HG03565 (cell line): ENCODE measurements at regions not wholly inside any gene's neighbourhood (a gene's known extent, or its start where the extent isn't known, plus 50 kb on each side); places are given as distances from the start of the nearest gene placed in this dataset.
A peak's percentile ranks its signal among the peaks of the same experiment; 100 is the strongest.

Source experiments
- ATAC-seq: cut with Tn5 transposase; IDR thresholded peaks from one replicate; pipeline ENCODE4 v1.9.1; 2021; ENCODE audit warnings: mild to moderate bottlenecking, moderate library complexity; ENCODE audit not compliant: unreplicated experiment

GRCh38 chr11:23542189-23542588, 681.9 kb upstream of the CCDC179 start:
- no peak for ATAC-seq

DNA sequence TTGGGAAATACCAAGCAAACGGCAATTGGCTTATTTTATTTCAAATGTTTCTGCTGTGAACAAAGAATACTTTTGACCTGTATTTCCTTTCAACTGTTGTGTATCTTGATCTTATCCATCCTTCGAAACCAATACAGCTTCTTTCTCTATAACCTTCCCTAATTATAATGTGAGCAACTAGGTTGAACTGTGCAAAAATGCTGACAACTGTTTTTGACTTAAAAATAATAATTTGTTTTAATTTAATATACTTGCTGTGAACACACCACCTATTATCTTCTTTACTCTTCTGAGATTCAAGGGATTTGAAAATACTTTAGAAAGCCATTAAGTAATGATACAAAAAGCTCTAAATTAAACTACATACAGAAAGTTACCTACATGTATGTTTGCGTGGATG, 682.5 kb upstream of the CCDC179 start:
- ATAC-seq, result no peak

GRCh38 chr11:23543651-23544222, 683.5 kb upstream of the CCDC179 start:
- no peak for ATAC-seq

GRCh38 chr11:23551706-23552105, 691.4 kb upstream of the CCDC179 start:
- no peak for ATAC-seq

DNA sequence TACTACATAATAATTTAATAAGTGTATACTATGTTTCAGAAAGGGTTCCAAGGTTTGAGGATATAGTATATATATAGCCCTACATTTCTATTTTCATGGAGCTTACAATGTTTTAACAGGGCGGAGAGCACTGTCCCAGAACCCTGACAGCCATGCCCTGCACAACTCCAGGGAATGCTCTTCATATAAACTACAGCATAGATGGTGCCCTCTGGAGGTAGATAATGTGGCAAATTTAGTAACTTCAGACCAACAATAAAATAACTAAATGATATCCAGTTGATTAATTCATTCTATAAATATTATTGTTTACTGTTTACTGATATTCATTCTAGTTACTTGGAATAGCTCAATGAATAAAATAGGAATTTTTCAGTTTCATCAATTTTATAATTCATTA, 693.7 kb upstream of the CCDC179 start:
- no peak for ATAC-seq

DNA sequence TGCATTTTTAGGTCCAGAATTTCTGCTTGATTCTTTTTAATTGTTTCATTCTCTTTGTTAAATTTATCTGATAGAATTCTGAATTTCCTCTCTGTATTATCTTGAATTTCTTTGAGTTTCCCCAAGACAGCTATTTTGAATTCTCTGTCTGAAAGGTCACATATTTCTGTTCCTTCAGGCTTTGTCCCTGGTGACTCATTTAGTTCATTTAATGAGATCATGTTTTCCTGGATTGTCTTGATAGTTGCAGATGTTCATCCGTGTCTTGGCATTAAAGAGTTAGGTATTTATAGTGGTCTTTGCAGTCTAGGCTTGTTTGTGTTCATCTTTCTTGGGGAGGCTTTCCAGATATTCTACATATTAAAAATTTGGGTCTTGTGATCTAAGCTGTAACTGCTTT, 694.8 kb upstream of the CCDC179 start:
- ATAC-seq, result no peak

DNA sequence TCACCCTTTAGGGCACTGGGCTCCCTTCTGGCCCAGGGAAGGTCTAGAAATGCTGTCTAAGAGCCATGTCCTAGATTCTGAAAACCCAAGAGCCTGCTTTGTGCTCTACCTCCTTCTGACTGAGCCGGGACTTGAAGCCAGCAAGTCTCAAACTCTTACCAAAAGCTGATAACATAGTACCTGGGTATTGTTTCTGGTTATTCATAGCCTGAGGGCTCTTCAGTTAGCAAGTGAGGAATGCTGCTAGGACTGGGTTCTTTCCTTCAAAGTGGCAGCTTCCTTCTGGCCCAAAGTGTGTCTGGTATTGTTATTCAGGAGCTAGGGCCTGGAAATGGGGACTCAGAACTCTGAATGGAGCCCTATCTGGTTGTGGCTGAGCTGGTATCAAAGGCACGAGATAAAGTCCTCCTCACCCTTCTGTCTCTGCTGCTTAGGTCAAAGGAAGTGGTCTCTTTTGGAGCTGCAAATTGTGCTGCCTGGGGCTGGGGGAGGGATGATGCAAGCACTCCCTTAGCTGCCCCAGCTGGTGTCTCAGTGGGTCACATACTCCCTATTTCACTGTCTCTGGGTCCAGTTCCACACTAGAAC, 696.0 kb upstream of the CCDC179 start:
- no peak for ATAC-seq

GRCh38 chr11:23563591-23563990, 703.3 kb upstream of the CCDC179 start:
- ATAC-seq, result no peak

GRCh38 chr11:23564370-23564769, 704.1 kb upstream of the CCDC179 start:
- no peak for ATAC-seq

DNA sequence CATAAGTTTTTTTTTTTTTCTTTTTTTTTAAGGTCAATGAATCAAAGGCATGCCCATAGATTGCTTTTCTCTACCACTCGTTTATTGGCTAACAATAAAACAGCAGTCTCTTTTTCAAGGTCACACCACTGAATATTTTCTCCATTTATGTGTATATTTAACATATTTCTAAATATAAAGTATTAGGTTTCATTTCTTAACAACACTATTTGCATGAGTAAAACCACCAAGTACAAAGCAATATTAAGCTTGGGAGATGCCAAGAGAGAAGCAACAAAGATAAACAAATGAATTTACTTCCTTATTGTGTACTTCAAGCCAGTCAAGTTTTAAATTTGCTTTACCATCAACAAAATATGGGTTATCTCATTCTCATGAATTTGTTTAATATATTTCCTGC, 708.9 kb upstream of the CCDC179 start:
- ATAC-seq, result peak; percentile 26

DNA sequence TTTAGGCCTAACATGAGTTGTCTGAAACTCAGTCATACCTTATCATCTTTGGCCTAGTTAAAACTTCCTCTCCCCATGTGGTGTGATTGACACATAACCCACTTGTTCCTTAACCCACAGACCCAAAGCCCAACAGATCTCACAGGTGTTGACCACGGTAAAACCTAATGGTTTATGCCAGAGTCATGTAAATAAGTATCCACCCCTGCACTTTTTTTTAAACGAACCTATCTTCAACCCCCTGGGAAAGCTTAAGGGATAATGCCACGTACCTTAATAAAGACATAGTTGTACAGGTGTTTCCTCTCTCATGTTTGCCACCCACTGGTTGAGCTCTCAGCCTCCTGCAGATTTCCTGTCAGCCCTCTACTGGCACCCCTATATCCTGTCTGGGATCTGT, 709.3 kb upstream of the CCDC179 start:
- peak; percentile 64 for ATAC-seq

DNA sequence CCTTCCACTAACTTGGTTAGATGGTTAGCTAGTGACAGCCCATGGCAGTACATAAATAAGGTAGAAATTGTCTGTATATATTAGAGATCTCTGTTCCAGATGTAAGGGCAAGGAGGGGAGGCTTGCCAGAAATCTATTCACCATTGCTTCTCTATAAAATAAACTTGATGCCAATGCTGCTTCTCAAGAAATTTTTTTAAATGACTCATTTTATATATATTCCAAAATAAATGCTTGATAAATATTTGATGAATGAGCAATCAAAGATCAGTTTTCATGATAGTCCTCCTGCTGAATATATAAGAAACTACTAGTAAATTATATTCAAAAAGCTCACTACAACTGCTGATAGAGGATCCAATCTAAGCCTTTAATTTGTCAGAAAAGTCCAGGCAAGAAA, 710.6 kb upstream of the CCDC179 start:
- no peak for ATAC-seq

DNA sequence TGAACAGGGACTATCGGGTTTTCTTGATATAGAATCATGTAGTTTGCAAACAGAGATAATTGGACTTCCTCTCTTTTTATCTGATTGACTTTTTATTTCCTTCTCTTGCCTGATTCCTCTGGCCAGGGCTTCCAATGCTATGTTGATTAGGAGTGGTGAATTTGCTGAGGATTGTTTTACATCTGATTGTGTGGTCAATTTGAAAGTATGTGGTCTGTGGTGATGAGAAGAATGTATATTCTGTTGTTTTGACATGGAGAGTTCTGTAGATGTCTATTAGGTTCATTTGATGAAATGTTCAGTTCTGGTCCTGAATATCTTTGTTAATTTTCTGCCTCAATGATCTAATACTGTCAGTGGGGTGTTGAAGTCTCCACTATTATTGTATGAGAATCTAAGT, 713.2 kb upstream of the CCDC179 start:
- no peak for ATAC-seq

GRCh38 chr11:23574149-23574548, 713.9 kb upstream of the CCDC179 start:
- ATAC-seq, result no peak

- no peak for ATAC-seq
Observed at GRCh38 chr11:23577296-23577695, 717.0 kb upstream of the CCDC179 start.

DNA sequence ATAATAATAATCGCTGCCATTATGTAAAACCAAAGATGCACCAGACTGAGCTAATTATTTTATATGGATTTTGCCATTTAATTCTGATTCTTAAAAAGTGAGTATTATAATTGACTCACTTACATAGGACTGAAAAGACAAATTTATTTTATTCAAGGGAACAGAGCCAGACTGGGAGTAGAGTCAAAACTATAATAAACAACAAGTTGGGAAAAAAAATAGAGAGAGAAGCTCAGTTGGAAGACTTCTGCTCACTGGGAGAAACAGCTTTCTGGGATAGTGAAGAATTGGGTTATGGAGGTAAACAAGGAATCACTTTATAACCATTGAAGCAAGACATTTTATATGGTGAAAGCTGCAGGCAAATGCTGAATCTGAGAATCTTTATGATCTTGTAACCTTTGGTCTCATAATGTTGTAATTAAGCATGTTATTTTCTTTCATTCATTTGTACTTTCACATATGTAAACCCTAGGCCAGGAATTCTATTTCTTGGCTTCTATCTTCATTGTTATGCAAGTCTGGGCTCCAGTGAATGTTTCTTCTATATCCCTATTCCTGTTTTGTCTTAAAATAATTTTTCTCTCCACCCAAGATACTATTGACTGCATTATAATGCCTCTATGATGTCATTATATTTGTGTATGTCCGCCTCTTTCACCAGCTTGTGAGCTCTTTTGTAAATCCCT, 725.3 kb upstream of the CCDC179 start:
- no peak for ATAC-seq

GRCh38 chr11:23586173-23586572, 725.9 kb upstream of the CCDC179 start:
- ATAC-seq, result no peak

- no peak for ATAC-seq
Observed at GRCh38 chr11:23590596-23591308, 730.5 kb upstream of the CCDC179 start.

DNA sequence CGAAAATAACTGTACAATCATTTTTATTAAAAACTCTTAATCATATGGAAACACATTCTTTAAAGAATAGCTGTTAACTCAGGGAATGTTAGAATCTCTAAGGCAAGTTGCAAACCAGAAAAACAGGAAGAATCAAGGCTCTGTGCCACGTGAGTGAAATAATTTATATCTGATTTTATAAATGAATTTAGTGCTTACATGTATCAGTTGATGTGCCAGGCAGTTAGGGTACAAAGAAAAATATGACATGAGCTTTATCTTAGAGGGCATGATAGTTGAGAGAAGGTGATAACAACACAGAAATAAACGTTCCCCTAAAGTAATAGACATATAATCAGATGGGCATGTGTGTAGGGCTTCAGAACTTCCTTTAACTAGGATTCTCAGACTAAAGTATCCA, 734.5 kb upstream of the CCDC179 start:
- ATAC-seq, result no peak

DNA sequence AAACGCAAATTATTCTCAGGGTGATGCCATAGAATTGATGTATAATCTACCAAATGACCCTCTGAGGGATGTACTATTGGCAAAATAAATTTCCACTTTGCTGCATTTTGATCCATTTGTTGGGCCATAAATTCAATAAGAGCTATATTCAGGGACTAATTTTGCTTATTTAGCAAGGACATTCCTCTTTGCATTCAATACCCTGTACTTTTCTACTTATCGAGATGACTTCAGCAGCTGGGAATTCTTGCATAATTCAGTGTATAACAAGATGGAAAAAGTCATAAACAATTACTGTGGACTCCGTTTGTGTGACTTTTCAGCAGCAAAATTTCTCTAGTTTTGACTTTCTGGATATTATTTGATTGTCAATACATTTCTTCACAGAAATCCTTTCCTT, 744.7 kb upstream of the CCDC179 start:
- ATAC-seq, result no peak

- no peak for ATAC-seq
Observed at GRCh38 chr11:23606191-23606590, 745.9 kb upstream of the CCDC179 start.

- ATAC-seq, result no peak
Observed at GRCh38 chr11:23611726-23612125, 751.5 kb upstream of the CCDC179 start.
